Lower leg skin (tissue), 3 donors: ENCODE measurements at regions not wholly inside any gene's neighbourhood (a gene's known extent, or its start where the extent isn't known, plus 50 kb on each side); places are given as distances from the start of the nearest gene placed in this dataset.

ENCODE experiments used
- POLR2A ChIP-seq, 2 donors: fragments of 450-650 bp; IDR thresholded peaks; one replicate each; pipeline ENCODE4 v1.6.1; 2016 to 2017; ENCODE audit warnings: antibody characterized with exemption in 2 of 2, mild to moderate bottlenecking in 1 of 2, moderate library complexity in 1 of 2
- TF ChIP-seq, protein P1 (sequence below), 3 donors: fragments of 450-650 bp; IDR thresholded peaks; one replicate each; pipeline ENCODE4 v1.5.1; 2016; ENCODE audit warnings: antibody characterized with exemption in 3 of 3, mild to moderate bottlenecking in 3 of 3, moderate library complexity in 2 of 3

DNA sequence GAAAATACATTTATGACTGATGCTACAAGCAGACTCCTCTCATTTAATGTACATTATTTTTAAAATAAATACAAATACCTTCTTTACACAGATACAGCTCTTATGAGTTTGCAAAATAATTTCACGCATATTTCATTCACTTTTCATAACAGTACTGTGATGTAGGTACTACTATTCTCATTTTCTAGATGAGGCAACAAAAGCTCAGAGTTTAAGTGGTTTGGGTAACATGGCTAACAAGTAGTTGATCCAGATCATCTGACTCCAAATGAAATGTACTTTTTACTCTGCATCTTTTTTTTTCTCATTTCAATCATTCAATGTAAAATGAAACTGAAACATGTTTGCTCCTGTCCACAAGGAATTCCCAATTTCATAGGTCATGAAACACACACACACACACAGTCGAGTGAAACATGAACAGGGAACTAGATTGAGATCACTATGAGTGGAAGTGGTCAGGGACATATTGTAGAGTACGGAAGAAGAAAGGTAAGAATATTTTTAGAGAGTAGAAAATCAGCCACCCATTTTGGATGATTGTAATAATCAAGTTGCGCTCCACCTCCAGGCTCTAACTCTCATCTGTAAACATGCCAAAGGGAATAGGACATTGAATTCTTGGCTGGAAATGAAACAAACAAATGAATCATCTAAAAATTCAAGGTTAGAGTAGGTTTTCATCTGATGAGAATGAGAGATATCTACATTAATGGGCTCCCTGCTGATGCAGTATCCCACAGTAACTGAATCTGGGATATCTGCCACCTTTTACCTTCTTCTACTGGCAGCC, 92.4 kb downstream of the CLDN1 start:
- TF ChIP-seq, protein P1, sequence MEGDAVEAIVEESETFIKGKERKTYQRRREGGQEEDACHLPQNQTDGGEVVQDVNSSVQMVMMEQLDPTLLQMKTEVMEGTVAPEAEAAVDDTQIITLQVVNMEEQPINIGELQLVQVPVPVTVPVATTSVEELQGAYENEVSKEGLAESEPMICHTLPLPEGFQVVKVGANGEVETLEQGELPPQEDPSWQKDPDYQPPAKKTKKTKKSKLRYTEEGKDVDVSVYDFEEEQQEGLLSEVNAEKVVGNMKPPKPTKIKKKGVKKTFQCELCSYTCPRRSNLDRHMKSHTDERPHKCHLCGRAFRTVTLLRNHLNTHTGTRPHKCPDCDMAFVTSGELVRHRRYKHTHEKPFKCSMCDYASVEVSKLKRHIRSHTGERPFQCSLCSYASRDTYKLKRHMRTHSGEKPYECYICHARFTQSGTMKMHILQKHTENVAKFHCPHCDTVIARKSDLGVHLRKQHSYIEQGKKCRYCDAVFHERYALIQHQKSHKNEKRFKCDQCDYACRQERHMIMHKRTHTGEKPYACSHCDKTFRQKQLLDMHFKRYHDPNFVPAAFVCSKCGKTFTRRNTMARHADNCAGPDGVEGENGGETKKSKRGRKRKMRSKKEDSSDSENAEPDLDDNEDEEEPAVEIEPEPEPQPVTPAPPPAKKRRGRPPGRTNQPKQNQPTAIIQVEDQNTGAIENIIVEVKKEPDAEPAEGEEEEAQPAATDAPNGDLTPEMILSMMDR (IDR thresholded peaks at IDR 0.05) = no peak
- no peak for TF ChIP-seq POLR2A (IDR thresholded peaks at IDR 0.05)
